Body of pancreas (tissue), 4 donors: ENCODE measurements at regions not wholly inside any gene's neighbourhood (a gene's known extent, or its start where the extent isn't known, plus 50 kb on each side); places are given as distances from the start of the nearest gene placed in this dataset.

Experiments
- ATAC-seq: fragments of 150-250 bp; one replicate; pipeline ENCODE4 v1.9.1; 2016
- DNase-seq, 4 donors: peaks; one replicate each; pipeline ENCODE4 v3.0.0-alpha.2; 2019
- H3K27ac ChIP-seq, 4 donors: fragments of 200-600 bp; sonication (generic); 1 replicate in 3 of 4; 2 replicates in 1 of 4; pipeline versions ENCODE4 v1.5.1 to v1.6.1; 2016 to 2019; ENCODE audit warnings: mild to moderate bottlenecking in 1 of 4, mixed read lengths in 1 of 4, moderate library complexity in 1 of 4
- H3K27me3 ChIP-seq, 2 donors: fragments of 200-600 bp; sonication (generic); one replicate each; pipeline ENCODE4 v1.6.0; 2016; ENCODE audit warnings: mild to moderate bottlenecking in 1 of 2
- H3K36me3 ChIP-seq, 2 donors: fragments of 200-600 bp; sonication (generic); replicated peaks in 1 of 2; 2 replicates each; pipeline ENCODE4 v1.5.1; 2016; ENCODE audit warnings: low read depth in 2 of 2; ENCODE audit not compliant: insufficient read depth in 1 of 2
- H3K4me1 ChIP-seq: fragments of 200-600 bp; sonication (generic); one replicate; pipeline ENCODE4 v1.6.0; 2016
- H3K4me3 ChIP-seq, 2 donors: fragments of 200-600 bp; sonication (generic); 1 replicate in 1 of 2; 2 replicates in 1 of 2; pipeline ENCODE4 v1.5.1; 2016 to 2019
- H3K9me3 ChIP-seq, 3 donors: fragments of 200-600 bp; sonication (generic); 1 replicate in 2 of 3; 2 replicates in 1 of 3; pipeline ENCODE4 v1.5.1; 2016
- CTCF ChIP-seq, 7 experiments: fragments of 450-650 bp in 4 of 7; fragments of 200-600 bp in 3 of 7; sonication (generic) in 3 of 7; IDR thresholded peaks; one replicate each; pipeline ENCODE4 v1.5.1; 2016 to 2019; ENCODE audit warnings: antibody characterized with exemption in 7 of 7
- POLR2A ChIP-seq, 3 donors: fragments of 450-650 bp; IDR thresholded peaks; one replicate each; pipeline ENCODE4 v1.6.1; 2016; ENCODE audit warnings: antibody characterized with exemption in 3 of 3, mild to moderate bottlenecking in 2 of 3
- WGBS, 2 donors: methylation state at CpG; one replicate each; pipeline ENCODE4 v1.1.5; 2017; 5-methylcytosine and 5-hydroxymethylcytosine counted together
- intact Hi-C: fragments of 100-400 bp; cut with DNase I; formaldehyde crosslinking; loops from one replicate; pipeline ENCODE4 v1.15.1; 2023

- Histone ChIP-seq H3K36me3 (no peaks in the 10 kb centered on the region), H3K27ac (no peak overlapping the region), H3K9me3 (no peaks in the 10 kb centered on the region), H3K4me3 (no peak overlapping the region), H3K4me1 (peaks cover 8% of the 10 kb centered on the region), H3K27me3 (no peaks in the 10 kb centered on the region)
- no peak for DNase-seq
- intact Hi-C loops: no loop called here
- 14 to 21% methylated on average over 10 of the region's 10 CpGs for WGBS, 2 donors
- TF ChIP-seq CTCF (IDR thresholded peaks at IDR 0.05) (no peak), POLR2A (IDR thresholded peaks at IDR 0.05) (no peak)
- ATAC-seq: no peak
These were observed 150.9 kb downstream of the RFC3 start for GRCh38 chr13:33968520-33969507.

GRCh38 chr13:33970746-33971561 lies 153.0 kb downstream of the RFC3 start:
- H3K36me3 ChIP-seq: no peaks in the 10 kb centered on the region
- ATAC-seq: no peak
- H3K9me3 ChIP-seq: no peaks in the 10 kb centered on the region
- DNase-seq: no peak
- no peaks in the 10 kb centered on the region for H3K27me3 ChIP-seq
- H3K27ac ChIP-seq: no peak overlapping the region
- H3K4me3 ChIP-seq: no peak overlapping the region
- TF ChIP-seq POLR2A (IDR thresholded peaks at IDR 0.05) (no peak), CTCF (IDR thresholded peaks at IDR 0.05) (no peak)
- peaks cover 8% of the 10 kb centered on the region for H3K4me1 ChIP-seq
- intact Hi-C loops: no loop called here
- 84 to 90% methylated on average over 4 of the region's 4 CpGs for WGBS, 2 donors

GRCh38 chr13:33971562-33971819 lies 153.5 kb downstream of the RFC3 start:
- Histone ChIP-seq H3K36me3 (no peaks in the 10 kb centered on the region), H3K4me3 (no peak overlapping the region), H3K4me1 (peaks cover 8% of the 10 kb centered on the region), H3K9me3 (no peaks in the 10 kb centered on the region), H3K27me3 (no peaks in the 10 kb centered on the region), H3K27ac (no peak overlapping the region)
- no peak for DNase-seq
- ATAC-seq: no peak
- TF ChIP-seq POLR2A (IDR thresholded peaks at IDR 0.05): no peak
- intact Hi-C loops: no loop called here

GRCh38 chr13:33973194-33973593 lies 155.2 kb downstream of the RFC3 start:
- intact Hi-C loops: no loop called here

More at GRCh38 chr13:33973194-33973593, 155.2 kb downstream of the RFC3 start:
- no peak for ATAC-seq
- H3K4me1 ChIP-seq: peaks cover 8% of the 10 kb centered on the region
- no peak overlapping the region for H3K4me3 ChIP-seq
- 69 to 81% methylated on average over 3 of the region's 3 CpGs for WGBS, 2 donors
- no peaks in the 10 kb centered on the region for H3K36me3 ChIP-seq
- H3K9me3 ChIP-seq: no peaks in the 10 kb centered on the region
- DNase-seq: no peak
- TF ChIP-seq CTCF (IDR thresholded peaks at IDR 0.05): no peak
- no peak for TF ChIP-seq POLR2A (IDR thresholded peaks at IDR 0.05)
- H3K27me3 ChIP-seq: no peaks in the 10 kb centered on the region
- H3K27ac ChIP-seq: no peak overlapping the region
